Activated effector memory CD4-positive, alpha-beta T cell treated with Interleukin-2 at 50 U/mL for 16 hours (primary cell): ENCODE measurements at regions not wholly inside any gene's neighbourhood (a gene's known extent, or its start where the extent isn't known, plus 50 kb on each side); places are given as distances from the start of the nearest gene placed in this dataset.

Source experiments
- DNase-seq: peaks from one replicate; pipeline ENCODE4 v3.0.0-alpha.2; 2020

- no peak for DNase-seq
These were observed 111.0 kb upstream of the GPC1 start for GRCh38 chr2:240324312-240325015.

GRCh38 chr2:240325016-240326007, 110.2 kb upstream of the GPC1 start:
- no peak for DNase-seq

- no peak for DNase-seq
These were observed 109.2 kb upstream of the GPC1 start for GRCh38 chr2:240326246-240326645.

- DNase-seq = no peak
These were observed 108.6 kb upstream of the GPC1 start for GRCh38 chr2:240326886-240327285.

- DNase-seq = no peak
These were observed 107.9 kb upstream of the GPC1 start for GRCh38 chr2:240327566-240327965.

GRCh38 chr2:240328526-240328925, 106.9 kb upstream of the GPC1 start:
- no peak for DNase-seq

- no peak for DNase-seq
These were observed 106.3 kb upstream of the GPC1 start for GRCh38 chr2:240329116-240329665.

GRCh38 chr2:240329778-240330177, 105.7 kb upstream of the GPC1 start:
- no peak for DNase-seq

GRCh38 chr2:240333985-240334384, 101.5 kb upstream of the GPC1 start:
- DNase-seq = no peak

GRCh38 chr2:240335061-240335460, 100.4 kb upstream of the GPC1 start:
- no peak for DNase-seq

- no peak for DNase-seq
These were observed 98.5 kb upstream of the GPC1 start for GRCh38 chr2:240336820-240337427.

- no peak for DNase-seq
These were observed 97.2 kb upstream of the GPC1 start for GRCh38 chr2:240338274-240338673.

GRCh38 chr2:240339411-240340360, 95.8 kb upstream of the GPC1 start:
- no peak for DNase-seq

- no peak for DNase-seq
These were observed 95.1 kb upstream of the GPC1 start for GRCh38 chr2:240340361-240340761.

- DNase-seq = no peak
These were observed 94.4 kb upstream of the GPC1 start for GRCh38 chr2:240341064-240341463.

- no peak for DNase-seq
These were observed 91.9 kb upstream of the GPC1 start for GRCh38 chr2:240343548-240343947.

GRCh38 chr2:240344904-240345303, 90.6 kb upstream of the GPC1 start:
- DNase-seq = no peak

GRCh38 chr2:240346015-240346752, 89.3 kb upstream of the GPC1 start:
- DNase-seq = no peak

GRCh38 chr2:240346753-240347372, 88.6 kb upstream of the GPC1 start:
- no peak for DNase-seq

- no peak for DNase-seq
These were observed 88.0 kb upstream of the GPC1 start for GRCh38 chr2:240347373-240347940.
